Breast epithelium (tissue), 4 donors: ENCODE measurements at regions not wholly inside any gene's neighbourhood (a gene's known extent, or its start where the extent isn't known, plus 50 kb on each side); places are given as distances from the start of the nearest gene placed in this dataset.

Experiments
- DNase-seq, 2 donors: peaks; one replicate each; pipeline ENCODE4 v3.0.0-alpha.2; 2019; ENCODE audit warnings: low spot score in 2 of 2
- H3K27ac ChIP-seq, 2 donors: fragments of 200-600 bp; sonication (generic) in 1 of 2; one replicate each; pipeline ENCODE4 v1.5.1; 2016 to 2019; ENCODE audit warnings: mild to moderate bottlenecking in 1 of 2
- H3K27me3 ChIP-seq, 2 donors: fragments of 200-600 bp; sonication (generic) in 1 of 2; one replicate each; pipeline versions ENCODE4 v1.5.1 to v1.6.0; 2017 to 2019; ENCODE audit warnings: control low read depth in 1 of 2, mild to moderate bottlenecking in 1 of 2
- H3K36me3 ChIP-seq: fragments of 200-600 bp; one replicate; pipeline ENCODE4 v1.5.1; 2019
- H3K4me1 ChIP-seq, 2 donors: fragments of 200-600 bp; sonication (generic); one replicate each; pipeline ENCODE4 v1.5.1; 2016 to 2019; ENCODE audit warnings: control low read depth in 1 of 2
- H3K4me3 ChIP-seq, 3 donors: fragments of 200-600 bp; sonication (generic); 1 replicate in 2 of 3; 2 replicates in 1 of 3; pipeline ENCODE4 v1.5.1; 2016 to 2019; ENCODE audit warnings: mild to moderate bottlenecking in 3 of 3, moderate library complexity in 2 of 3
- H3K9me3 ChIP-seq, 2 donors: fragments of 200-600 bp; sonication (generic) in 1 of 2; one replicate each; pipeline ENCODE4 v1.5.1; 2016 to 2019; ENCODE audit warnings: control low read depth in 1 of 2
- CTCF ChIP-seq, 3 donors: fragments of 450-650 bp; IDR thresholded peaks; one replicate each; pipeline ENCODE4 v1.5.1; 2016 to 2017; ENCODE audit warnings: antibody characterized with exemption in 3 of 3, mild to moderate bottlenecking in 3 of 3, moderate library complexity in 3 of 3
- POLR2A ChIP-seq: fragments of 450-650 bp; IDR thresholded peaks from one replicate; pipeline ENCODE4 v1.6.1; 2016; ENCODE audit warnings: antibody characterized with exemption, mild to moderate bottlenecking, moderate library complexity
- POLR2AphosphoS5 ChIP-seq, 3 donors: sonication (generic); formaldehyde crosslinking; IDR thresholded peaks; one replicate each; pipeline ENCODE4 v1.6.1; 2017; ENCODE audit warnings: antibody characterized with exemption in 3 of 3
- intact Hi-C: fragments of 100-400 bp; cut with DNase I; formaldehyde crosslinking; loops from one replicate; pipeline ENCODE4 v1.15.1; 2023; ENCODE audit warnings: low total_unique reads

GRCh38 chr6:121573481-121573880 is 138.0 kb downstream of the GJA1 start:
- no peaks in the 10 kb centered on the region for H3K27me3 ChIP-seq
- no peak overlapping the region for H3K4me3 ChIP-seq
- no peak for DNase-seq
- no peaks in the 10 kb centered on the region for H3K9me3 ChIP-seq
- no peaks in the 10 kb centered on the region for H3K36me3 ChIP-seq
- TF ChIP-seq CTCF (IDR thresholded peaks at IDR 0.05) (no peak), POLR2AphosphoS5 (IDR thresholded peaks at IDR 0.05) (no peak), POLR2A (no peak)
- H3K27ac ChIP-seq = no peak overlapping the region
- no peaks in the 10 kb centered on the region for H3K4me1 ChIP-seq
- intact Hi-C loops = no loop called here

DNA sequence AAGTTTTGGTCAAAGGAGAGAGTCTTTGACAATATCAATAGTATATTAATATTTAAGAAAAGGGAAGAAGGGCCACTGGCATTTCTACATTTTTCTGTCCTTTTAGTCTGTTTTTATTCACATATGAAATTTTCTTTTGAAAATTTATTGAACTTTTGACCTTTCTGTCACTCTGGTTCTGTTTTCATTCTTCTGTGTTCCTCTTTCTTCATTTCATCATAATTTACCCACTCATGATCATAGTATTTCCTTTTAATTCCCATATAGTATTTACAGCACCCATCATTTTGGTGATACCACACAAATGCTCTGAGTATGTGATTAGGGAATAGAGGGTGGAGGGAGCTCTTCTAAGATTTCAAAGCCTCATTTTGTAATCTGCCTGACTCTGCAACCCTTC is 142.8 kb downstream of the GJA1 start:
- Histone ChIP-seq H3K27me3 (no peaks in the 10 kb centered on the region), H3K27ac (no peak overlapping the region), H3K9me3 (no peaks in the 10 kb centered on the region), H3K36me3 (no peaks in the 10 kb centered on the region), H3K4me1 (no peaks in the 10 kb centered on the region), H3K4me3 (no peak overlapping the region)
- intact Hi-C loops = no loop called here
- no peak for DNase-seq
- TF ChIP-seq POLR2AphosphoS5 (IDR thresholded peaks at IDR 0.05) (no peak), POLR2A (no peak), CTCF (IDR thresholded peaks at IDR 0.05) (no peak)

DNA sequence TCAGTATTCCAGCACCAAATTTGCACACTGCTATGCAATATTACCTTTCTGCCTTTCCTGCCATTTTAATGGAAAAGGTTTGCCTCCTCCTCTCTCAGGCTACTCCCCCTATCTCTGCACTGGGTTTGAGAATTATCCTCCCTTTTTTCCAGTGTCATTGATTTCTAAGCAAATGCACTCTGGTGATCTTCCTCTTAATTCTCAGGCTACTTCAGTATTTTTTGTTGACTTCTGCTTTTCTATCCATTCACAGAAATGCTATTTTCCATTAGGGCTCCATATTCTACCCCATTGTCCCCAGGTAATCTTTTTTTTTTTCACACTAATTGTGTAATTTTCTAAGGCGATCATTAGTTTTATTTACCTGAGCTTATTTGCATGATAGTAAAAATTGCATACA is 144.0 kb downstream of the GJA1 start:
- intact Hi-C loops = no loop called here
- Histone ChIP-seq H3K36me3 (no peaks in the 10 kb centered on the region), H3K4me3 (no peak overlapping the region), H3K4me1 (no peaks in the 10 kb centered on the region), H3K27me3 (no peaks in the 10 kb centered on the region), H3K27ac (no peak overlapping the region), H3K9me3 (no peaks in the 10 kb centered on the region)
- no peak for DNase-seq
- TF ChIP-seq POLR2AphosphoS5 (IDR thresholded peaks at IDR 0.05) (no peak), CTCF (IDR thresholded peaks at IDR 0.05) (no peak), POLR2A (no peak)

DNA sequence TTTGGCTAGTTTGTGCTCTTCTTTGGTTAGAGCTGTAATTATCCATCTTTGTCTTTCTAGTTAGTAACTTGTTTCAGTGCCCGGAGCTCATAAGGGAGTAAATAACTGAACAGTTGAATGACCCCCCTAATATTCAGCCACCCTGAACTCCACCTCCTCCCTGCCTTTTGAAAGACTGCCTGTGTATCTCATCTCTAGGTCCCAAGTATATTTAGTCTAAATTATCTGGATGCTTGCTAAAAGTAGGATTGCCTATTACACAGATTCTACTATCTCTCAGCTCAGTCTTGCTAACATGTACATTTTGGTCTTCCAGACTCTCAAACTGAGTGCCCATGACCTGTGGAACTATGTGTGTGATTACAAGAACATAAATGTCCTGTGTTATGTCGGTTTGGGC is 145.9 kb downstream of the GJA1 start:
- Histone ChIP-seq H3K27me3 (no peaks in the 10 kb centered on the region), H3K4me1 (no peaks in the 10 kb centered on the region), H3K4me3 (no peak overlapping the region), H3K9me3 (no peaks in the 10 kb centered on the region), H3K36me3 (no peaks in the 10 kb centered on the region), H3K27ac (no peak overlapping the region)
- intact Hi-C loops = no loop called here
- no peak for TF ChIP-seq POLR2AphosphoS5 (IDR thresholded peaks at IDR 0.05)
- no peak for DNase-seq

GRCh38 chr6:121582262-121582661 is 146.8 kb downstream of the GJA1 start:
- TF ChIP-seq POLR2AphosphoS5 (IDR thresholded peaks at IDR 0.05) (no peak), POLR2A (no peak), CTCF (IDR thresholded peaks at IDR 0.05) (no peak)
- DNase-seq = no peak
- intact Hi-C loops = no loop called here

More at GRCh38 chr6:121582262-121582661, 146.8 kb downstream of the GJA1 start:
- Histone ChIP-seq H3K9me3 (no peaks in the 10 kb centered on the region), H3K27me3 (no peaks in the 10 kb centered on the region), H3K27ac (no peak overlapping the region), H3K4me3 (no peak overlapping the region), H3K36me3 (no peaks in the 10 kb centered on the region), H3K4me1 (no peaks in the 10 kb centered on the region)
